ENCODE measurements at regions not wholly inside any gene's neighbourhood (a gene's known extent, or its start where the extent isn't known, plus 50 kb on each side); places are given as distances from the start of the nearest gene placed in this dataset.

- Histone ChIP-seq H2BK20ac (ENCODE audit: low read depth, low read length, poor library complexity, severe bottlenecking) (no peak overlapping the region), H4K91ac (ENCODE audit: insufficient read length, low read depth, low read length) (no peak overlapping the region), H3K27ac (ENCODE audit: insufficient read length, low read depth, low read length) (no peak overlapping the region), H3K4ac (ENCODE audit: low read depth, low read length) (no peak overlapping the region), H2BK5ac (ENCODE audit: insufficient read length, low read length) (no peak overlapping the region), H2AK5ac (ENCODE audit: insufficient read length, low read length) (no peak overlapping the region), H3K56ac (ENCODE audit: insufficient read length, low read depth, low read length) (no peak overlapping the region), H3K4me2 (ENCODE audit: insufficient read depth, insufficient read length, low read length) (no peak overlapping the region), H3K79me1 (ENCODE audit: insufficient read depth, low read depth, low read length, poor library complexity, severe bottlenecking) (no peaks in the 10 kb centered on the region), H3K9me3 (ENCODE audit: control insufficient read depth, low read depth, low read length) (no peaks in the 10 kb centered on the region), H4K20me1 (ENCODE audit: control insufficient read depth, insufficient read depth, insufficient read length) (no peaks in the 10 kb centered on the region), H3K14ac (ENCODE audit: insufficient read depth, low read length) (no peak overlapping the region), H2BK15ac (ENCODE audit: low read depth, low read length) (no peak overlapping the region), H4K5ac (ENCODE audit: insufficient read length, low read depth, low read length) (no peak overlapping the region), H3K23ac (ENCODE audit: insufficient read length, low read depth, low read length) (no peak overlapping the region), H3K27me3 (ENCODE audit: insufficient read depth, low read length) (no peaks in the 10 kb centered on the region), H4K8ac (replicated peaks; ENCODE audit: insufficient read length, low read depth, low read length) (no peak overlapping the region), H2AFZ (ENCODE audit: low read length) (no peak overlapping the region), H3T11ph (ENCODE audit: low read length) (no peak overlapping the region), H3K9ac (ENCODE audit: extremely low read depth, insufficient read length, low read length) (no peak overlapping the region), H3K18ac (ENCODE audit: insufficient read length, low read depth, low read length) (no peak overlapping the region), H2BK12ac (ENCODE audit: insufficient read length, low read depth, low read length) (no peak overlapping the region), H3K23me2 (ENCODE audit: insufficient read length, low read depth, low read length, poor library complexity, severe bottlenecking) (no peaks in the 10 kb centered on the region), H2BK120ac (ENCODE audit: low read depth, low read length, poor library complexity, severe bottlenecking) (no peak overlapping the region), H3K79me2 (ENCODE audit: insufficient read depth, low read length) (no peaks in the 10 kb centered on the region), H3K4me1 (ENCODE audit: insufficient read depth, low read length) (peaks cover 4% of the 10 kb centered on the region)
- Mint-ChIP-seq H3K4me3 (no peak overlapping the region), H3K27me3 (ENCODE audit: low read depth) (no peaks in the 10 kb centered on the region), H3K27ac (no peak overlapping the region), H3K9me3 (no peaks in the 10 kb centered on the region; a peak in 1 of 5 replicates), H3K4me1 (peaks cover 44 to 58% of the 10 kb centered on the region in 2 experiments), H3K36me3 (ENCODE audit: insufficient read depth in 1 of 3, low read depth in 3 of 3) (no peaks in the 10 kb centered on the region)
- no CpG with 5 or more reads among the region's 2 CpGs for WGBS (ENCODE audit: extremely low coverage, insufficient read length, low lambda C conversion rate)
- DNase-seq, result no peak
- TF ChIP-seq, protein P1, sequence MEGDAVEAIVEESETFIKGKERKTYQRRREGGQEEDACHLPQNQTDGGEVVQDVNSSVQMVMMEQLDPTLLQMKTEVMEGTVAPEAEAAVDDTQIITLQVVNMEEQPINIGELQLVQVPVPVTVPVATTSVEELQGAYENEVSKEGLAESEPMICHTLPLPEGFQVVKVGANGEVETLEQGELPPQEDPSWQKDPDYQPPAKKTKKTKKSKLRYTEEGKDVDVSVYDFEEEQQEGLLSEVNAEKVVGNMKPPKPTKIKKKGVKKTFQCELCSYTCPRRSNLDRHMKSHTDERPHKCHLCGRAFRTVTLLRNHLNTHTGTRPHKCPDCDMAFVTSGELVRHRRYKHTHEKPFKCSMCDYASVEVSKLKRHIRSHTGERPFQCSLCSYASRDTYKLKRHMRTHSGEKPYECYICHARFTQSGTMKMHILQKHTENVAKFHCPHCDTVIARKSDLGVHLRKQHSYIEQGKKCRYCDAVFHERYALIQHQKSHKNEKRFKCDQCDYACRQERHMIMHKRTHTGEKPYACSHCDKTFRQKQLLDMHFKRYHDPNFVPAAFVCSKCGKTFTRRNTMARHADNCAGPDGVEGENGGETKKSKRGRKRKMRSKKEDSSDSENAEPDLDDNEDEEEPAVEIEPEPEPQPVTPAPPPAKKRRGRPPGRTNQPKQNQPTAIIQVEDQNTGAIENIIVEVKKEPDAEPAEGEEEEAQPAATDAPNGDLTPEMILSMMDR (conservative IDR thresholded peaks at IDR 0.05), result no peak
These were observed 266.3 kb downstream of the MEIS1 start for GRCh38 chr2:66701251-66701650.

All from H9 (cell line).